ENCODE measurements at regions not wholly inside any gene's neighbourhood (a gene's known extent, or its start where the extent isn't known, plus 50 kb on each side); places are given as distances from the start of the nearest gene placed in this dataset.

GRCh38 chr2:20110383-20110782 is 59.0 kb upstream of the LAPTM4A start:
- TF ChIP-seq POLR2A (IDR thresholded peaks at IDR 0.05; ENCODE audit: low read depth, low read length) (no peak), POLR2AphosphoS5 (IDR thresholded peaks at IDR 0.05; ENCODE audit: low read depth, low read length) (no peak), TAF1 (IDR thresholded peaks at IDR 0.05; ENCODE audit: borderline replicate concordance, low read depth, low read length) (no peak)

All from GM12892 (cell line).